GM18951 (cell line): ENCODE measurements at regions not wholly inside any gene's neighbourhood (a gene's known extent, or its start where the extent isn't known, plus 50 kb on each side); places are given as distances from the start of the nearest gene placed in this dataset.

Experiments
- POLR2A ChIP-seq: IDR thresholded peaks from 4 replicates; pipeline ENCODE4 v1.6.1; 2011; ENCODE audit warnings: mild to moderate bottlenecking; ENCODE audit not compliant: insufficient read length, insufficient read depth; ENCODE audit errors: extremely low read depth
- in situ Hi-C: fragments of 300-500 bp; cut with MboI; formaldehyde crosslinking; loops from one replicate; pipeline ENCODE4 v1.12.0; 2022; ENCODE audit warnings: low sequenced_read_pairs, mixed read lengths, inconsistent platforms; ENCODE audit not compliant: unreplicated experiment

- no peak for TF ChIP-seq POLR2A
Measured at GRCh38 chr6:6505111-6505510, 83.4 kb upstream of the LY86 start.

GRCh38 chr6:6508643-6509042, 79.9 kb upstream of the LY86 start:
- no peak for TF ChIP-seq POLR2A
- in situ Hi-C loops: no loop called here

More at GRCh38 chr6:6505111-6505510, 83.4 kb upstream of the LY86 start:
- in situ Hi-C loops: no loop called here

- in situ Hi-C loops: no loop called here
- no peak for TF ChIP-seq POLR2A
Measured at GRCh38 chr6:6509284-6509683, 79.2 kb upstream of the LY86 start.

- no peak for TF ChIP-seq POLR2A
- in situ Hi-C loops: no loop called here
Measured at GRCh38 chr6:6512711-6513110, 75.8 kb upstream of the LY86 start.

GRCh38 chr6:6515691-6516607, 72.6 kb upstream of the LY86 start:
- in situ Hi-C loops: no loop called here
- TF ChIP-seq POLR2A: no peak

- TF ChIP-seq POLR2A: no peak
- in situ Hi-C loops: no loop called here
Measured at GRCh38 chr6:6516666-6517458, 71.7 kb upstream of the LY86 start.

- in situ Hi-C loops: no loop called here
- TF ChIP-seq POLR2A: no peak
Measured at GRCh38 chr6:6518631-6519427, 69.7 kb upstream of the LY86 start.

- in situ Hi-C loops: no loop called here
- TF ChIP-seq POLR2A: no peak
Measured at GRCh38 chr6:6521961-6522482, 66.5 kb upstream of the LY86 start.

- no peak for TF ChIP-seq POLR2A
- in situ Hi-C loops: no loop called here
Measured at GRCh38 chr6:6522709-6523108, 65.8 kb upstream of the LY86 start.

GRCh38 chr6:6524951-6525350, 63.6 kb upstream of the LY86 start:
- no peak for TF ChIP-seq POLR2A
- in situ Hi-C loops: loop anchor here (25.0 kb wide), 1 partner anchor 1063 kb away; no protein-coding TSS in a partner anchor

- TF ChIP-seq POLR2A: no peak
- in situ Hi-C loops: loop anchor here (25.0 kb wide), 1 partner anchor 1064 kb away; no protein-coding TSS in a partner anchor
Measured at GRCh38 chr6:6525933-6526332, 62.6 kb upstream of the LY86 start.

GRCh38 chr6:6529275-6529674, 59.2 kb upstream of the LY86 start:
- in situ Hi-C loops: loop anchor here (25.0 kb wide), 1 partner anchor 1067 kb away; no protein-coding TSS in a partner anchor
- TF ChIP-seq POLR2A: no peak

GRCh38 chr6:6533176-6533575, 55.3 kb upstream of the LY86 start:
- in situ Hi-C loops: loop anchor here (25.0 kb wide), 1 partner anchor 1071 kb away; no protein-coding TSS in a partner anchor
- TF ChIP-seq POLR2A: no peak

GRCh38 chr6:6534399-6534798, 54.1 kb upstream of the LY86 start:
- no peak for TF ChIP-seq POLR2A
- in situ Hi-C loops: loop anchor here (25.0 kb wide), 1 partner anchor 1072 kb away; no protein-coding TSS in a partner anchor
